Retinal pigment epithelial cell (primary cell): ENCODE measurements at regions not wholly inside any gene's neighbourhood (a gene's known extent, or its start where the extent isn't known, plus 50 kb on each side); places are given as distances from the start of the nearest gene placed in this dataset.
"Not testable (repeated sequence)": the region's sequence is repeated elsewhere in the genome, so short reads cannot be mapped to it uniquely, and the experiment has no call there.

Experiments used
- DNase-seq: peaks from one replicate; pipeline ENCODE4 v3.0.0-alpha.2; 2010; ENCODE audit warnings: low read depth
- H3K4me3 ChIP-seq: 2 replicates; pipeline ENCODE4 v1.5.1; 2011; ENCODE audit warnings: mild to moderate bottlenecking, low read length, control low read depth, moderate library complexity
- TF ChIP-seq, protein P1 (sequence below): conservative IDR thresholded peaks from 2 replicates; pipeline ENCODE4 v1.5.1; 2011; ENCODE audit warnings: low read depth, low read length, control low read depth, inconsistent platforms

GRCh38 chr10:8830876-8831275 is 776.4 kb downstream of the GATA3 start:
- no peak for DNase-seq
- TF ChIP-seq, protein P1, sequence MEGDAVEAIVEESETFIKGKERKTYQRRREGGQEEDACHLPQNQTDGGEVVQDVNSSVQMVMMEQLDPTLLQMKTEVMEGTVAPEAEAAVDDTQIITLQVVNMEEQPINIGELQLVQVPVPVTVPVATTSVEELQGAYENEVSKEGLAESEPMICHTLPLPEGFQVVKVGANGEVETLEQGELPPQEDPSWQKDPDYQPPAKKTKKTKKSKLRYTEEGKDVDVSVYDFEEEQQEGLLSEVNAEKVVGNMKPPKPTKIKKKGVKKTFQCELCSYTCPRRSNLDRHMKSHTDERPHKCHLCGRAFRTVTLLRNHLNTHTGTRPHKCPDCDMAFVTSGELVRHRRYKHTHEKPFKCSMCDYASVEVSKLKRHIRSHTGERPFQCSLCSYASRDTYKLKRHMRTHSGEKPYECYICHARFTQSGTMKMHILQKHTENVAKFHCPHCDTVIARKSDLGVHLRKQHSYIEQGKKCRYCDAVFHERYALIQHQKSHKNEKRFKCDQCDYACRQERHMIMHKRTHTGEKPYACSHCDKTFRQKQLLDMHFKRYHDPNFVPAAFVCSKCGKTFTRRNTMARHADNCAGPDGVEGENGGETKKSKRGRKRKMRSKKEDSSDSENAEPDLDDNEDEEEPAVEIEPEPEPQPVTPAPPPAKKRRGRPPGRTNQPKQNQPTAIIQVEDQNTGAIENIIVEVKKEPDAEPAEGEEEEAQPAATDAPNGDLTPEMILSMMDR, result no peak
- H3K4me3 ChIP-seq, result no peak overlapping the region

- H3K4me3 ChIP-seq, result no peak overlapping the region
- TF ChIP-seq, protein P1, result no peak
- no peak for DNase-seq
Observed at GRCh38 chr10:8835453-8836167, 781.1 kb downstream of the GATA3 start.

GRCh38 chr10:8840356-8840755 is 785.9 kb downstream of the GATA3 start:
- H3K4me3 ChIP-seq, result no peak overlapping the region
- TF ChIP-seq, protein P1, result no peak
- no peak for DNase-seq

GRCh38 chr10:8844141-8844540 is 789.7 kb downstream of the GATA3 start:
- TF ChIP-seq, protein P1, result no peak
- DNase-seq, result no peak

GRCh38 chr10:8852546-8852945 is 798.1 kb downstream of the GATA3 start:
- DNase-seq, result no peak
- TF ChIP-seq, protein P1, result no peak
- H3K4me3 ChIP-seq, result no peak overlapping the region

More at GRCh38 chr10:8844141-8844540, 789.7 kb downstream of the GATA3 start:
- H3K4me3 ChIP-seq, result no peak overlapping the region

DNA sequence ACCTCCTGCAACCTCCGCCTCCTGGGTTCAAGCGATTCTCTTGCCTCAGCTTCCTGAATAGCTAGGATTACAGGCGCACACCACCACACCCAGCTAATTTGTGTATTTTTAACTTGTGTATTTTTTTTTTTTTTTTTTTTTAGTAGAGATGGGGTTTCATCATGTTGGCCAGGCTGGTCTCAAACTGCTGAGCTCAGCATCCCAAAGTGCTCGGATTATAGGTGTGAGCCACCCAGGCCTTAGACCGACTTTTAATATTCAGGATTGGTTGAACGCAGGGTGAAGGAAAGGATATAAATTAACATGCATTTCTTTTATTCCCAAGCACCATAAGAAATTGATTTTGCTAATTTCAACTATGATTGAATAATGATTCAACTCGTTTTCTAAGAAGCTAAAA is 798.6 kb downstream of the GATA3 start:
- no peak for DNase-seq
- H3K4me3 ChIP-seq, result no peak overlapping the region
- TF ChIP-seq, protein P1, result no peak

- not testable (repeated sequence) for H3K4me3 ChIP-seq, DNase-seq
Observed at GRCh38 chr10:8868924-8869323, 814.4 kb downstream of the GATA3 start.
